GM19238 (cell line): ENCODE measurements at regions not wholly inside any gene's neighbourhood (a gene's known extent, or its start where the extent isn't known, plus 50 kb on each side); places are given as distances from the start of the nearest gene placed in this dataset.

ENCODE experiments used
- DNase-seq: peaks from one replicate; pipeline ENCODE4 v3.0.0; 2011; ENCODE audit warnings: low spot score; ENCODE audit not compliant: insufficient read length

DNA sequence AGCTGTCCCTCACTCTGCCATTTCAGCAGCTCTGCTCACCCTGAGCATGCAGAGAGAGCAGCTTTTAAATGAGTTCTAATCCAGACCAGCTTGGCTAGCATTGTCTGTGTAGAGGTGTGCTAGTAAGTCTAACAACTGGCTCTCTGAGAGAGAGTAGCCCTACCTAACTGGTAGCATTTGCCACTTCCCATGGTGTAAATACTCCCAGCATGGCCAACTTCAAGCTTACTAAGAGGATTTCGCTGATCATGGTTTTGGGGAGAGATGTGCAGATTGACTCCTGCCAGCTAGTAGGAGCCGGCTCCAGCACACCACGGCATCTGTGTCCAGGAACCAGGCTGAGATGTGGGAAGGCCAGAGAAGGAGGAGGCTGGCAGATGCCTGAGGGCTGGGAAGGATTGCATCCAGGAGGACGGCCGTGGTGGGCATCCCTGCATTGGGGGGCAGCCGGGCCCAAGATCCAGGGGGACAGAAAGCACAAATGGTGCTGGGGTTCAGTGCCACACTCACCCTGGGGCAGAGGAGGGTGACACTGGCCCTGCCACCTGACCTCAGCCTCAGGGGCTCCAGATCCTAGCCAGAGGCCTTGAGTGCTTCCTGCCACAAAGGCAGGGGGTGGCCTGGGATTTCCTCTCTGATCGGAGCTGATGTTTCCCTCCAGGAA lies 394.9 kb upstream of the TNRC6C start:
- DNase-seq: no peak

DNA sequence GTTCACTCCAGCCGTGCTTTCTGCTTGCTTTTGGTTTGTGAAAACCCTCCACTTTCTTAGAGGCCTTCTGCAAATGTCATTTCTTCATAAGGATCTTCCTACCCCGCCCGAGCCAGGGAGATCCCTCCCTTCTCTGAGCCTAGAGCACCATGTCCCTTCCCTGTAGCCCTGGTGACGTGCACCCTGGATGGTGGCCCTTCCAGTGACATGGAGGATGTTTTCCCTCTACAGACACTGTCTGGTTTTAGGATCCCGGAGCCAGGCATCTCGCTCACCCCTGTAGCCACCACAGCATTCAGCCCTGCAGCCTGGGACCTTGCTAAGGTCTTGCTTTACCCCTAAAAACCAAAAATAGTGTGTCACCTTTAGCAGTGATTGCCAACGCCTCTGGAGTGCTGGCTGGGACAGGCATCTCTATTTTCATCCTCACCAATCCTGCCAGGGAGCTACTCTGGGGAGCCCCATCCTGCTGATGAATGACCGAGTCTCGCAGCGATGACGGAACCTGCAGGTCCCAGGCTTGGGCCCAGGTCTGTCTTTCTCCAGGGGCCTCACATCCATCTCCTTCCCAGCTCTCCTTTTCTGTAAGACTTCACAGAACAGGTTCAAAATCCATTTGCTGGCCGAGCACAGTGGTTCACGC lies 394.1 kb upstream of the TNRC6C start:
- DNase-seq: no peak

DNA sequence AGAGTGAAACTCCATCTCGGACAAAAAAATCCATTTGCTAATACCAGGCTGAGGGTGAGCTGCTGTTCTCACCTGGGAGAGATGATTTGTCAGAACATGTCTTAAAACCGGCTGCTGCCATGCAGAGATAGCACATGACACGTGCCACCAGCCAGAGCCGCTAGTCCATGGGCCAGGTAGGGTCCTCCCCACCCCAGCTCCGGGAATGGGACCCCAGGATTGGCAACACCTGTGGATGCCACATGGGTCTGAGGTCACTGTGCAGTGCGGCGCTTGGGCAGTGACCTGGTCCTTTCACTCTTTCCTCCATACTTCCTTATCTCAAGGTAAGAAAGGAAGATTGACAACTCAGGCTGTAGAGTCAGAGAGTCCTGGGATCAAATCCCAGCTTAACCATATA lies 393.3 kb upstream of the TNRC6C start:
- DNase-seq: no peak

GRCh38 chr17:77566151-77566550 lies 392.4 kb upstream of the TNRC6C start:
- DNase-seq: no peak

GRCh38 chr17:77566566-77567138 lies 391.9 kb upstream of the TNRC6C start:
- DNase-seq: no peak

- DNase-seq: no peak
Observed at GRCh38 chr17:77568540-77568939, 390.0 kb upstream of the TNRC6C start.

GRCh38 chr17:77569846-77570564 lies 388.5 kb upstream of the TNRC6C start:
- DNase-seq: no peak

DNA sequence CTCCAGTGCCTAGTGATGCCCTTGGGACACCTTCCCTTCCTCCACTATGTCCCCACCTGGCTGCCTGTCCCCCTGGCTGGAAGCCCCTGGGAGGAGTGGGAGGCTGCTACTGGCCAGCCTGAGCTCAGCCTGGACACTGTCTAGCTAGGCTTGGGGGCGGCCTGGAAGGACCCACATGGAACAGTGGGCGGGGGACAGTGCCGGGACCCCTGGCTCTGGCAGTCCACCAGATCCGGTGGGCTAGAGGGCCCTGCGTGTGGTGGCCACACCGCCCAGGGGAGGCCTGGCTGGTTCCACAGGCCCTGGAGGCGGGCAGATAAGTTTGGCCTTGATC lies 388.0 kb upstream of the TNRC6C start:
- no peak for DNase-seq

GRCh38 chr17:77571155-77571981 lies 387.1 kb upstream of the TNRC6C start:
- no peak for DNase-seq

DNA sequence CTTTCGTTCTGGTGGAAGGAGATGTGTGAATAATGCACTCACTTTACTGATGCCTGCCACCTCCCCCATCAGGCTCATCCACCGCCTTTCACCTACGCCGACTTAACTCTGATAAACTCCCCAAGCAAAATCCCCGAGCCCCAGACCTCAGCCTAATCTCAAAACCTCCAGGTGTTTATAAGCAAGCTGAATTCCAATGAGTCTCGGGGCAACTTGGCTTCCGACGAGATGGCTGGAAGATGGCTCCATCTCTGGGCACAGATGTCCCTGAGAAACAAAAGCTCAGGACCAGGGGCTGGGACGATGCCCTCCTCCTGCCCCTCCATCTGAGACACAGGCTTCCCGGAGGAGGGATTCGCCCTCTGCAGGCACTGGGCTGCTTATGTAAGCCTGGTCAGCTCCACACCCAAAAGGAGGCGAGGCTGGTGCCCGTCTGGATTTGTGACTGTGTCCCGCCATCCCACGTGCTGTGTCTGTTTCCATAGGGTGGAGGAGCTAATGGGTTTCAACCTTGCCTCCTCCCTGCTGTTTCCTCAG lies 386.4 kb upstream of the TNRC6C start:
- DNase-seq: no peak

DNA sequence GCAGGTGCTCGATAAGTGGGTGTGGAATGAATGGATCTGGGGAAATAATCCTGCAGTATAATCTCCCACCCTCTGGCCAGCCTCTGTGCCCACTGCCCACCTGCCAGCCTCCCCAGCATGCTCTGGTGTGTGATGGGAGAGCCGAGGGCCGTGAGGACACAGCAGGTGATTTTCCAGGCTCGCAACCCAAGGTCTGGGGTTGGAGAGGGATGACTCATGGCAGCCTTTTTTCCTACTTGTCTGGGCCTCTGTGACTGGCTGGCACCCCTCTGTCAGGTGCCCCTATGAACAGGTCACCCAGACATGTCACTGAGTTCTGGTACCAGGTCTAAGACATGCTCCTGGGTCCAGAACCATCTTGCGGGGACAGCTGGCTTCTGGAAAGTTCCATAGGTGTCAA lies 385.7 kb upstream of the TNRC6C start:
- no peak for DNase-seq

GRCh38 chr17:77577491-77577890 lies 381.0 kb upstream of the TNRC6C start:
- no peak for DNase-seq

DNA sequence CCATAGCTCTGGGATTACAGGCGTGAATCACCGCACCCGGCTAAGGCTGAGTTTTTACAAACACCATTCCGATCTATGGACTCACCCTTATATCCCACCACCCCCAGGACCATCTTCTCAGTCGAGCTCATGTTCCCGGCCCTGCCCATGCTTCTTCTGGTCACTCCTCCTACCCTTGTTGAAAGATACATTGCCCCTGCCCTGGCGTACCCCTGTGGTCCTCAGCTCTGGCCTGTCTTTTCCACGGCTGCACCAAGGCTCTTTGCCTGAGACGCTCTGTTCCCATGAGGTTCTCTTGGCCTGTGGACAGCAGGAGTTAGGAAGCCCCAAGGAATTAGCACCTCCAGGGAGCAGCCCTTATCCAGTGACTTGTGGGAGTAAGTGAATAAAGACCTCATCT lies 379.4 kb upstream of the TNRC6C start:
- DNase-seq: no peak

DNA sequence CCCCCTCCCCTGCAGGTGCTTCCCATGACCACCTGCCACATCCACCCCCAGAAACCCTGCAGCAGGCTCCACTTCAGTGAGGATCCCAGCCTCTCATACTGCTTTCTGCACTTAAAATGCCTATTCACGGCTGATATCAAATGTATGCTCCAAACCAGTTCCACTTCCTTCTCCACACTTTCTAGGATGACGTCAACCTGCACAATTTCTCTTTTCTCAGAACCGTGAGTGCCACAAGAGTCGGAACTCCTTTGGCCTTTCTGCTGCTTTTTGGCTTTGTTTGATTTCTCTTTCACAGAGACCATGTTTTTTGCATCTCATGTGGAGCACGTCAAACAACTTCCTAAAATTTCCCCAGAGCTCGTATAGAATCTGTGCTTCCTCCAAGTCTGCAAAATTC lies 378.8 kb upstream of the TNRC6C start:
- DNase-seq: no peak

DNA sequence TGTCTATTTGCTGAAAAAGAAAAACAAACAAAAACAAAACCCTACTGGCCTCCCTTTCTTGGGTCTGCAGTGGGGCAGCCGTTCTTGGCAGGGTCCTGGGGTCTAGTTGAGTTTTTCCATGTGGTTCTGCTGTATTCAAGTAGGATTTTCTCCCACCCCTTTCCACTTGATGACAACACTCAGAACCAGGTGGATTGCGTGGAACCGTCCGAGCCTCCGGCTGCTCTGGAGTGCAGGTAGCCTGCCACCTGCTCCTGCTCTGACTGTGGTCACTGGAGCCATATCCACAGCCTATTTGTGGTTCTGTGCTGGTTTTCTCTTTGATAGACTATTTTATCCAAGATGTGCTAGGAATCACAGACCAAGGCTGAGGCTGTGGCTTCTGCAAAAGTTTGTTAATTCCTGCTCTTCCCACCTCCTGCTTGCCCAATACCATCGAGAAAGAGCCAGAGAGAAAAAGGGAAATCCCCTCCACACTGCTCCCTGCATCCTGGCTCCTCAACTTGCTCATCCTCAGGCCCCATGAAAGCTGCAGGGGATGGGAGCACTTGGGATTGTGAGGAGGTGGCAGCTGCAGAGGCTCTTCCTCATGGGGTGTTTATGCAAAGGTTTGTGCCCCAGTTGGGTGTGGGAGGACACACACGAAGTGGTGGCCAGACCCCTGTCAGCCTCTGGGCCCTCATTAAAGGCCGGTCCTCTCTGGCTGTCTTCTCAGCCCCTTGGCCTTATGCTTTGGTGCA lies 377.8 kb upstream of the TNRC6C start:
- DNase-seq: no peak

GRCh38 chr17:77581480-77581879 lies 377.0 kb upstream of the TNRC6C start:
- DNase-seq: no peak

DNA sequence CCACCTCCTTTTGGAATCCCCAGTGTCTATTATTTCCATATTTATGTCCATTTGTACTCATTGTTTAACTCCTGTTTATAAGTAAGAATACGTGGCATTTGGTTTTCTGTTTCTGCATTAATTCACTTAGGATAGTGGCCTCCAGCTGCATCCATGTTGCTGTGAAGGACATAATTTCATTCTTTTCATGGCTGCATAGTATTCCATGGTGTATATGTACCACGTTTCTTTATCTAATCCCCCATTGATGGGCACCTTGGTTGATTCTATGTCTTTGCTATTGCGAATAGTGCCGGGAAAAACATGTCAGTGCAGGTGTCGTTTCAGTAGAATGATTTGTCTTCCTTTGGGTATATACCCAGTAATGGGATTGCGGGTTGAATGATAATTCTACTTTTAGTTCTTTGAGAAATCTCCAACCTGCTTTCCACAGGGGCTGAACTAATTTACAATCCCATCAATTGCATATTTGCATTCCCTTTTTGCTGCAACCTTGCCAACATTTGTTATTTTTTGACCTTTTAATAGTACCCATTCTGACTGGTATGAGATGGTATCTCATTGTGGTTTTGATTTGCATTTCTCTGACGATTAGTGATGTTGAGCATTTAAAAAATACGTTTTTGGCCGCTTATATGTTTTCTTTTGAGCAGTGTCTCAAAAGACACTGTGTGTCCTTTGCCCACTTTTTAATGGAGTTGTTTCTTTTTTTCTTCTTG lies 373.2 kb upstream of the TNRC6C start:
- DNase-seq: no peak

GRCh38 chr17:77590951-77591735 lies 367.4 kb upstream of the TNRC6C start:
- no peak for DNase-seq
